DND-41 (cell line): ENCODE measurements at regions not wholly inside any gene's neighbourhood (a gene's known extent, or its start where the extent isn't known, plus 50 kb on each side); places are given as distances from the start of the nearest gene placed in this dataset.

ENCODE experiments used
- ATAC-seq: fragments of 200-7000 bp; cut with Tn5 transposase; 3 replicates; pipeline ENCODE4 v1.9.1; 2021; ENCODE audit warnings: low read depth; ENCODE audit not compliant: insufficient read depth
- DNase-seq: peaks from one replicate; pipeline ENCODE4 v3.0.0-alpha.2; 2020
- H2AFZ ChIP-seq: 2 replicates; pipeline ENCODE4 v1.6.0; 2012; ENCODE audit warnings: low read depth, low read length
- H3K27ac ChIP-seq: 2 replicates; pipeline ENCODE4 v1.5.1; 2012; ENCODE audit warnings: low read length, inconsistent platforms
- H3K27me3 ChIP-seq: fragments of 200-600 bp; sonication (generic); 2 replicates; pipeline ENCODE4 v1.6.0; 2012; ENCODE audit warnings: low read length, mild to moderate bottlenecking, inconsistent platforms; ENCODE audit not compliant: insufficient read depth, poor library complexity
- H3K36me3 ChIP-seq: 2 replicates; pipeline ENCODE4 v1.5.1; 2012; ENCODE audit warnings: low read length, inconsistent platforms; ENCODE audit not compliant: insufficient read depth
- H3K4me1 ChIP-seq: 2 replicates; pipeline ENCODE4 v1.5.1; 2012; ENCODE audit warnings: mild to moderate bottlenecking, low read length; ENCODE audit not compliant: insufficient read depth
- H3K4me2 ChIP-seq: 2 replicates; pipeline ENCODE4 v1.6.0; 2012; ENCODE audit warnings: mild to moderate bottlenecking, moderate library complexity, low read length, inconsistent platforms; ENCODE audit not compliant: insufficient read depth
- H3K4me3 ChIP-seq, 2 experiments: fragments of 200-600 bp in 1 of 2; shearing (Covaris generic) in 1 of 2; 2 replicates each; pipeline ENCODE4 v1.5.1; 2012 to 2016; ENCODE audit warnings: inconsistent platforms in 2 of 2, low read length in 2 of 2, mild to moderate bottlenecking in 2 of 2, low read depth in 1 of 2, moderate library complexity in 1 of 2
- H3K79me2 ChIP-seq: 2 replicates; pipeline ENCODE4 v1.6.0; 2012; ENCODE audit warnings: low read length, inconsistent platforms; ENCODE audit not compliant: insufficient read depth
- H3K9ac ChIP-seq: 2 replicates; pipeline ENCODE4 v1.6.0; 2012; ENCODE audit warnings: low read depth, mild to moderate bottlenecking, inconsistent platforms, low read length, moderate library complexity
- H3K9me3 ChIP-seq: 2 replicates; pipeline ENCODE4 v1.5.1; 2012; ENCODE audit warnings: low read length, moderate library complexity, mild to moderate bottlenecking, inconsistent platforms; ENCODE audit not compliant: insufficient read depth, severe bottlenecking
- H4K20me1 ChIP-seq: 2 replicates; pipeline ENCODE4 v1.6.0; 2012; ENCODE audit warnings: low read length; ENCODE audit not compliant: insufficient read depth
- EZH2 ChIP-seq: IDR thresholded peaks from 3 replicates; pipeline ENCODE4 v1.6.1; 2012; ENCODE audit warnings: borderline replicate concordance, low read depth, mild to moderate bottlenecking, moderate library complexity, low read length, inconsistent platforms; ENCODE audit not compliant: severe bottlenecking
- TF ChIP-seq, protein P1 (sequence below): IDR thresholded peaks from 2 replicates; pipeline ENCODE4 v1.5.1; 2012; ENCODE audit warnings: borderline replicate concordance, low read length, moderate library complexity, mild to moderate bottlenecking; ENCODE audit not compliant: poor library complexity, severe bottlenecking; ENCODE audit errors: extremely low read depth

DNA sequence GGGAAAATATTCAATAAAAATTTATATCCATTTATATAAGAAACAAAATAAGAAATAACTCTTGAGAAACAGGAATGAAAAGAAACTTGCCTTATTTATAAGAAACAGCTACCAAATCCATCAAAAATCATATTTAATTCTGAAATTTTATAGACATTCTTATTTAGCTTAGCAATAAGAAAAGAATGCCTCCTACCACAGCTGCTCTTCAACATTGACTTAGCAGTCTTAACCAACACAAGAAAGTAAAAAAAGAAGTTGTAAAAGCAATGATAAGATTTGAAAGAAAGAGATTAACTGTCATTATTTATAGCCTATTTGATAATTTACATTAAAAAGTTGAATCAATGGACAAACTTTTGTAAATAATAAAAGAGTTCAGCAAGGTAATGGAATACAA, 212.8 kb downstream of the ZNF365 start:
- Histone ChIP-seq H3K9ac (no peak overlapping the region), H3K4me2 (no peak overlapping the region), H3K36me3 (no peaks in the 10 kb centered on the region), H3K27ac (no peak overlapping the region), H3K27me3 (no peaks in the 10 kb centered on the region), H3K9me3 (no peaks in the 10 kb centered on the region), H3K79me2 (no peaks in the 10 kb centered on the region), H2AFZ (no peak overlapping the region), H3K4me1 (no peaks in the 10 kb centered on the region), H4K20me1 (no peaks in the 10 kb centered on the region), H3K4me3 (no peak overlapping the region)
- ATAC-seq (no peak), DNase-seq (no peak)
- TF ChIP-seq, protein P1, sequence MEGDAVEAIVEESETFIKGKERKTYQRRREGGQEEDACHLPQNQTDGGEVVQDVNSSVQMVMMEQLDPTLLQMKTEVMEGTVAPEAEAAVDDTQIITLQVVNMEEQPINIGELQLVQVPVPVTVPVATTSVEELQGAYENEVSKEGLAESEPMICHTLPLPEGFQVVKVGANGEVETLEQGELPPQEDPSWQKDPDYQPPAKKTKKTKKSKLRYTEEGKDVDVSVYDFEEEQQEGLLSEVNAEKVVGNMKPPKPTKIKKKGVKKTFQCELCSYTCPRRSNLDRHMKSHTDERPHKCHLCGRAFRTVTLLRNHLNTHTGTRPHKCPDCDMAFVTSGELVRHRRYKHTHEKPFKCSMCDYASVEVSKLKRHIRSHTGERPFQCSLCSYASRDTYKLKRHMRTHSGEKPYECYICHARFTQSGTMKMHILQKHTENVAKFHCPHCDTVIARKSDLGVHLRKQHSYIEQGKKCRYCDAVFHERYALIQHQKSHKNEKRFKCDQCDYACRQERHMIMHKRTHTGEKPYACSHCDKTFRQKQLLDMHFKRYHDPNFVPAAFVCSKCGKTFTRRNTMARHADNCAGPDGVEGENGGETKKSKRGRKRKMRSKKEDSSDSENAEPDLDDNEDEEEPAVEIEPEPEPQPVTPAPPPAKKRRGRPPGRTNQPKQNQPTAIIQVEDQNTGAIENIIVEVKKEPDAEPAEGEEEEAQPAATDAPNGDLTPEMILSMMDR: no peak

DNA sequence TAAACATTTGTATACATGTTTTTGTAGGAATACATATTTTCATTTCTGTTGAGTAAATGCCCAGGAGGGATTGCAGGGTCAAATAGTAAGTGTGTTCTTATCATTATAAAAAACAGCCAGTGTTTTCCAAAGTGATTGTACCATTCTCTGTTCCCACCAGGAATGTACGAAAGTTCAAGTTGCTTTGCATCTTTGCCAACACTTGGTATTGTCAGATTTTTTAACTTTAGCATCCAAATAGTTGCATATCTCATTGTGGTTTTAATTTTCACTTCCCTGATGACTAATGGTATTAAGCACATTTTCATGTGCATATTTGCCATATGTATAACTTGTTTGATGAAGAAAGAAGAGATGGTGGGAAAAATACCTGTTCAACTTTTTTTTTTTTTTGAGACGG, 213.9 kb downstream of the ZNF365 start:
- Histone ChIP-seq H3K9ac (no peak overlapping the region), H3K9me3 (no peaks in the 10 kb centered on the region), H4K20me1 (no peaks in the 10 kb centered on the region), H2AFZ (no peak overlapping the region), H3K27me3 (peaks cover 5% of the 10 kb centered on the region), H3K27ac (no peak overlapping the region), H3K79me2 (no peaks in the 10 kb centered on the region), H3K4me3 (no peak overlapping the region), H3K4me1 (no peaks in the 10 kb centered on the region), H3K36me3 (no peaks in the 10 kb centered on the region), H3K4me2 (no peak overlapping the region)
- ATAC-seq (no peak), DNase-seq (no peak)
- TF ChIP-seq, protein P1: no peak
- no peak for TF ChIP-seq EZH2

DNA sequence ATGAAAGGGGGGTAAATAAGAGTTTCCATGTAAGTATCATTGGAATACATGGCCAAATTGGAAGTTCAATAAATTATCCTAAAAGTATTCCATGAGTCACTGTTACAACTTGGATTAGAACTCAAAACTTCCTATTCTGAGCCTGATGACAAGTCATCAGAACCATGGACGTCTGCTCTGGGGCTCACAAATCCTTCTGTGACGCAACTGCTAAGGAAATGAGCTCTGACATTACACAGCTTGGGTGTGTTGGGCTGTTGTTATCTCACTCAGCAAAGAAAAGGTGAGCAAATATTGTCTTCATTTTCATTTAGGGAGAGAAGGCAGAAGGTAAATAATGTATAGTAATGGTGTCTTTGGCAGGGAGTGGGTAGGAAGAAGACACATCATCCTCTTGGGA, 214.8 kb upstream of the ADO start:
- no peaks in the 10 kb centered on the region for H3K4me1 ChIP-seq
- no peak overlapping the region for H3K4me2 ChIP-seq
- H2AFZ ChIP-seq: no peak overlapping the region
- H3K9ac ChIP-seq: no peak overlapping the region
- DNase-seq (no peak), ATAC-seq (no peak)
- TF ChIP-seq, protein P1: no peak
- no peak for TF ChIP-seq EZH2
- H3K36me3 ChIP-seq: no peaks in the 10 kb centered on the region
- no peak overlapping the region for H3K27ac ChIP-seq
- H3K79me2 ChIP-seq: no peaks in the 10 kb centered on the region
- peaks cover 5% of the 10 kb centered on the region for H3K27me3 ChIP-seq
- H3K9me3 ChIP-seq: no peaks in the 10 kb centered on the region
- no peaks in the 10 kb centered on the region for H4K20me1 ChIP-seq
- H3K4me3 ChIP-seq: no peak overlapping the region

DNA sequence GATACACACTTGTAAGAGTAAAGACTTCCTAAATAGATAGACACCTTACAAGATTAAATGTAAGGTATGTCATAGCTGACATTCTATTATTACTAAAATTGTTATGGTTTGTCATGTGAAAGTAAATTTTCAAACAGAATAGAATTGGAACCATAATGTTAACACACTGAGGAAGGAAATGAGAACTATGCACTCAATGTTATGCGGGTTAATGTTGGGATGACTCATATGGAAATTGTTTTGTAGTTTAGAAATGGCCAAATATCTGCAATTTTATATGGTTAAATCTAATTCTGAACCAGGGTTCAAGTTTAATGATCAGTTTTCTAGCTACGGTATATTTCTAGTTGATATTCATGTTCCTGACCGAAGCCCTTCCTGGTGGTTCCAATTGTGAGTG, 214.2 kb upstream of the ADO start:
- Histone ChIP-seq H3K9me3 (no peaks in the 10 kb centered on the region), H3K27ac (no peak overlapping the region), H3K27me3 (peaks cover 5% of the 10 kb centered on the region), H3K4me3 (no peak overlapping the region), H3K79me2 (no peaks in the 10 kb centered on the region), H4K20me1 (no peaks in the 10 kb centered on the region), H3K4me1 (no peaks in the 10 kb centered on the region), H3K4me2 (no peak overlapping the region), H3K9ac (no peak overlapping the region), H3K36me3 (no peaks in the 10 kb centered on the region), H2AFZ (no peak overlapping the region)
- DNase-seq (no peak), ATAC-seq (no peak)
- TF ChIP-seq EZH2: no peak
- TF ChIP-seq, protein P1: no peak
